ENCODE measurements at regions not wholly inside any gene's neighbourhood (a gene's known extent, or its start where the extent isn't known, plus 50 kb on each side); places are given as distances from the start of the nearest gene placed in this dataset.

GRCh38 chr12:72162875-72163274 is 109.3 kb upstream of the TRHDE start:
- dilution Hi-C loops (cut with HindIII; ENCODE audit: low sequenced_read_pairs, unreplicated experiment) (no loop called here), in situ Hi-C loops (cut with MboI; ENCODE audit: low sequenced_read_pairs) (no loop called here)
- no peak overlapping the region for H2BK20ac ChIP-seq (ENCODE audit: low read depth, low read length)

More at GRCh38 chr12:72162875-72163274, 109.3 kb upstream of the TRHDE start:
- DNase-seq: no peak
- POLR2A ChIA-PET (ENCODE audit: unreplicated experiment): no interaction called here
- no peak for ATAC-seq (ENCODE audit: low read depth)
- CTCF ChIA-PET: interaction anchor here (0.6 kb wide), 1 partner anchor 59 kb away, joined by 4 read pairs; no protein-coding TSS in a partner anchor
- H3K9ac ChIP-seq (ENCODE audit: low read depth, low read length): no peak overlapping the region
- H2BK15ac ChIP-seq (ENCODE audit: low read depth, low read length): no peak overlapping the region
- no peaks in the 10 kb centered on the region for H3K36me3 ChIP-seq (ENCODE audit: control insufficient read depth, insufficient read depth, low read length)
- no peak overlapping the region for H3K18ac ChIP-seq (ENCODE audit: low read depth, low read length)
- no peak overlapping the region for H3K56ac ChIP-seq (ENCODE audit: extremely low read depth, insufficient read depth, low read length)
- no peak overlapping the region for H4K5ac ChIP-seq (ENCODE audit: low read depth, low read length)
- H3K79me1 ChIP-seq (ENCODE audit: low read depth in 1 of 2, low read length in 2 of 2): no peaks in the 10 kb centered on the region
- H3K23ac ChIP-seq (ENCODE audit: low read depth, low read length): no peak overlapping the region
- TF ChIP-seq MAFK (IDR thresholded peaks at IDR 0.05; ENCODE audit: low read depth, low read length) (no peak), MXI1 (IDR thresholded peaks at IDR 0.05; ENCODE audit: borderline replicate concordance, low read depth, low read length) (no peak), CEBPB (IDR thresholded peaks at IDR 0.05; ENCODE audit: low read depth, low read length) (no peak), NFE2L2 (IDR thresholded peaks at IDR 0.05; ENCODE audit: low read depth, low read length) (no peak), SMC3 (IDR thresholded peaks at IDR 0.05; ENCODE audit: low read depth, low read length) (no peak), RFX5 (IDR thresholded peaks at IDR 0.05; ENCODE audit: low read depth, low read length) (no peak), FOS (IDR thresholded peaks at IDR 0.05; ENCODE audit: low read depth, low read length) (no peak), POLR2A (IDR thresholded peaks at IDR 0.05; ENCODE audit: low read depth, low read length) (no peak), RAD21 (IDR thresholded peaks at IDR 0.05; ENCODE audit: low read length) (no peak), RCOR1 (IDR thresholded peaks at IDR 0.05; ENCODE audit: insufficient replicate concordance, low read length) (no peak), MAZ (IDR thresholded peaks at IDR 0.05; ENCODE audit: borderline replicate concordance, low read depth, low read length) (no peak), BHLHE40 (IDR thresholded peaks at IDR 0.05; ENCODE audit: low read depth, low read length) (no peak), CHD1 (IDR thresholded peaks at IDR 0.05; ENCODE audit: low read depth, low read length) (no peak), ELK1 (IDR thresholded peaks at IDR 0.05; ENCODE audit: borderline replicate concordance, low read depth, low read length) (no peak), USF2 (IDR thresholded peaks at IDR 0.05; ENCODE audit: low read depth, low read length) (no peak), CTCF (conservative IDR thresholded peaks at IDR 0.05; ENCODE audit: low read depth, low read length) (no peak)
- BruUV-seq (replicated peaks): no TSS peak
- H3K4me1 ChIP-seq (ENCODE audit: control insufficient read depth, insufficient read depth, low read length): no peaks in the 10 kb centered on the region
- H3K14ac ChIP-seq (replicated peaks; ENCODE audit: low read depth, low read length): no peak overlapping the region
- H3K4me3 ChIP-seq (ENCODE audit: insufficient read depth, low read depth, low read length): no peak overlapping the region
- H2BK5ac ChIP-seq (ENCODE audit: low read depth, low read length, poor library complexity, severe bottlenecking): no peak overlapping the region
- no peaks in the 10 kb centered on the region for H4K20me1 ChIP-seq (ENCODE audit: insufficient read depth, low read length)
- no peak overlapping the region for H3K4ac ChIP-seq (ENCODE audit: low read depth, low read length)
- H3K9me1 ChIP-seq (ENCODE audit: insufficient read depth, low read length): no peaks in the 10 kb centered on the region
- intact Hi-C loops (cut with micrococcal nuclease): no loop called here
- H4K8ac ChIP-seq (ENCODE audit: low read depth in 2 of 2, low read length in 2 of 2): no peak overlapping the region
- H2AFZ ChIP-seq (replicated peaks; ENCODE audit: low read length, poor library complexity): no peak overlapping the region
- no peak overlapping the region for H4K91ac ChIP-seq (ENCODE audit: insufficient read depth, low read depth, low read length)
- H3K4me2 ChIP-seq (ENCODE audit: low read depth, low read length): no peak overlapping the region
- no CpG with 5 or more reads among the region's 2 CpGs for WGBS, 2 experiments (ENCODE audit: extremely low coverage in 2 of 2, insufficient read length in 1 of 2)
- no peak overlapping the region for H2BK120ac ChIP-seq (ENCODE audit: low read depth, low read length)
- no peak overlapping the region for H3K27ac ChIP-seq (ENCODE audit: insufficient read depth, low read length)
- H2AK5ac ChIP-seq (ENCODE audit: low read depth, low read length): no peak overlapping the region
- H3K9me3 ChIP-seq (ENCODE audit: control insufficient read depth, insufficient read depth, low read length): no peaks in the 10 kb centered on the region
- no peak overlapping the region for H2AK9ac ChIP-seq (replicated peaks; ENCODE audit: low read depth, low read length, poor library complexity)
- no peaks in the 10 kb centered on the region for H3K27me3 ChIP-seq (ENCODE audit: control insufficient read depth, insufficient read depth, low read length)
